Stimulated activated effector memory CD8-positive, alpha-beta T cell treated with anti-CD3 and anti-CD28 coated beads, Interleukin-12 subunit alpha, Interleukin-12 subunit beta, amount 100 ng/mL, for 72 hours (primary cell): ENCODE measurements at regions not wholly inside any gene's neighbourhood (a gene's known extent, or its start where the extent isn't known, plus 50 kb on each side); places are given as distances from the start of the nearest gene placed in this dataset.

ENCODE experiments used
- ATAC-seq: fragments of 150-1000 bp; cut with Tn5 transposase; 2 replicates; pipeline ENCODE4 v1.10.0; 2021
- DNase-seq, 2 donors: peaks; one replicate each; pipeline ENCODE4 v3.0.0; 2021 to 2022; ENCODE audit warnings: low spot score in 2 of 2
- H3K27ac Mint-ChIP-seq: one replicate; pipeline ENCODE4 v1.8.0; 2022; ENCODE audit warnings: mild to moderate bottlenecking, mixed read lengths
- H3K36me3 Mint-ChIP-seq: one replicate; pipeline ENCODE4 v1.8.0; 2022; ENCODE audit warnings: mild to moderate bottlenecking, mixed read lengths
- H3K4me1 Mint-ChIP-seq: one replicate; pipeline ENCODE4 v1.8.0; 2022; ENCODE audit warnings: mixed read lengths
- H3K4me3 Mint-ChIP-seq: one replicate; pipeline ENCODE4 v1.8.0; 2022; ENCODE audit warnings: mild to moderate bottlenecking, mixed read lengths
- H3K9me3 Mint-ChIP-seq: one replicate; pipeline ENCODE4 v1.8.0; 2022; ENCODE audit warnings: mixed read lengths

DNA sequence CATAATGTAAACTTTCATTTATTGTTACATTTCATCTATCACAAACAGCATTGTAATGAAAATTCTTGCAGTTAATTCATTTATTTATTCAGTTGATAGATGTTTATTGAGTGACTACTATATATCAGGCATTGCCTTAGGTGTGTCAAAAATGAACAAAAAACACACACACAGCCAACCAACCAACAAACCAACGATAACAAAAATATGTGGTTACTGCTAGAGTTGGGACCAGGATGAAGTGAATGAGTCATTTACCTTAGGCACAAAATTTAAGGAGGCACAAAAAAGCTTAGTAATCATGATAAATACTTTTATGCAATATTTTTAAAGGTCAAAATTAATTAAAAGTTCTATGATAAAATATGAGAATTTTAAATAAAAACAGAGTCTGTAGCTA, 223.4 kb downstream of the CSNK1G3 start:
- Mint-ChIP-seq H3K4me1 (no peaks in the 10 kb centered on the region), H3K27ac (no peak overlapping the region), H3K36me3 (no peaks in the 10 kb centered on the region), H3K9me3 (peaks cover 14% of the 10 kb centered on the region), H3K4me3 (no peak overlapping the region)
- ATAC-seq, result no peak
- DNase-seq, result no peak

DNA sequence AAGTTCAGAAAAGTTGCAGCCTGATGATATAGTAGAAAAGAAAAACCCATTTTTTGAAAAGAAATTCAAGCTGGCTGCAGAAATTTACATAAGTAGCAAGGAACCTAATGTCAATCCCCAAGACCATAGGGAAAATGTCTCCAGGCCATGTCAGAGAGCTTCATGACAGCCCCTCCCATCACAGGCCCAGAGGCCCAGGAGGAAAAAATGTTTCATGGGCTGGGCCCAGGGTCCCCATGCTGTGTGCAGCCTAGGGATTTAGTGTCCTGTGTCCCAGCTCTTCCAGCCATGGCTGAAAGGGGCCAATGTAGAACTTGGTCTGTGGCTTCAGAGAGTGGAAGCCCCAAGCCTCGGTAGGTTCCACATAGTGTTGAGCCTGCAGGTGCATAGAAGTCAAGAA, 220.3 kb downstream of the CSNK1G3 start:
- no peaks in the 10 kb centered on the region for H3K36me3 Mint-ChIP-seq
- no peaks in the 10 kb centered on the region for H3K4me1 Mint-ChIP-seq
- peaks cover 18% of the 10 kb centered on the region for H3K9me3 Mint-ChIP-seq
- no peak for DNase-seq
- ATAC-seq, result no peak
- H3K4me3 Mint-ChIP-seq, result no peak overlapping the region
- H3K27ac Mint-ChIP-seq, result no peak overlapping the region

DNA sequence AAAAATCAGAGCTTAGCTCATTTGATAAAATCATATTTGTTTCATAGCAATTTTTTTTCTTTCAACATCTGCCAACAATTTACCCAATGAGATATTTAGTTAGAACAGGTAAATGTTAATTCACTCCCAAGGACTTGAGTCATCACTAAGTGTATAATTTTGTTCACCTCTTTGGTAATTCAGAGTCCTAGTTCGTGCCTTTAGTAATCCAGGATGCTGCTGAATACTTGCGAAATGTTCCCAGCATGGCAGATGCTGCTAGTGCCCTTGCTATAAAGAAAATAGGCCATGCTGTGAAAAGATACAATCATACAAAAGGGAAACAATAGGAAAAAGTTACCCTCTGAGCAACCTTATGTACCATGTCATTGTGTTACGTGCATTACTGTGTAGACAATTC, 210.5 kb downstream of the CSNK1G3 start:
- Mint-ChIP-seq H3K27ac (no peak overlapping the region), H3K4me3 (no peak overlapping the region), H3K9me3 (peaks cover 9% of the 10 kb centered on the region), H3K36me3 (no peaks in the 10 kb centered on the region), H3K4me1 (no peaks in the 10 kb centered on the region)
- DNase-seq (no peak), ATAC-seq (no peak)

DNA sequence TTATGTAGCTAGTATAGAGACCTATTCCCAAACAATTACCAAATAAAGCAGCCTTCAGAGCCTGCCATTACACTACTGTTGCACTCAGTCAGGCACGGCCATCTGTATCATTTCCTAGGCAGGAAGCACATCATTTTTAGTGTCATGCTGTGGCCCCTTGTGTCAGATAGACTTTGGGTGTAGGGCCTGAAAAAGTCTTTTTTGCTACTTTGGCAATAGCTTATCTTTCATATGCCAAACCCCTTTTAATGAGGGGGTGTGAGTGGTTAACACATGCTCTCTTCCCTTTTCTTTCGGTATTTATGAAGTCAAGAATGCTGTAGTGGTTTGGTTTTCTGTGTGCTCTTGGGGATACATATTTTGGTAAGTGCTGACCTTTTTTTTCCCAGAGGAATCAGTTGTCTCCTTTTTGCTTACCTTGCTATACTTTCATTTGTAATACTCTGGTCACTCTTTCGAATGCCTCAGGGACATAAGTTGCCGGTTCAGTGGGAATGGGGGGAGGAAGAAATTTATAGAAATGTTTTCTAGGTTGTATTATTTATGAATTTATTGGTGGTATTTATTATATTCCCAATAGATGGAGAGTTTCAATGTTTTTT, 209.8 kb downstream of the CSNK1G3 start:
- Mint-ChIP-seq H3K9me3 (peaks cover 6% of the 10 kb centered on the region), H3K4me1 (no peaks in the 10 kb centered on the region), H3K4me3 (no peak overlapping the region)

DNA sequence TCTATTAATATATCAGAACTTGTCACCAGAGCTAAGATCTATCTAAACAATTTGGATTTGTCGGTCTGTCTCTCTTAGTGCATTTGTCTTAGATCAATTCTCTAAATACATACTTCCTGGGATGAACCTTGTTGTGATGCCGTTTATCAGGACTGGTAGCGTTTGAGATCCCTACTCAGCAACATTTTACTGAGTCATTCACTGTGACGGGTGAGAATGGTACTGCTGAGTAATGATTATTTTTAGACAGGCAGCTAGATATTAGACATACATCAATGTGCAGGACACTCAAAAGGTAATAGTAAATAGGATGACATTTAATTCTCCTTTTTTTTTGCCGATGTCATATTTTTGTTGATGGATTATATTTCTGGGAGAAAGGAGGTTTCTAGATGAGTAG, 209.0 kb downstream of the CSNK1G3 start:
- ATAC-seq, result no peak
- H3K4me3 Mint-ChIP-seq, result no peak overlapping the region
- no peak overlapping the region for H3K27ac Mint-ChIP-seq
- no peaks in the 10 kb centered on the region for H3K4me1 Mint-ChIP-seq
- no peak for DNase-seq
- no peaks in the 10 kb centered on the region for H3K36me3 Mint-ChIP-seq
- H3K9me3 Mint-ChIP-seq, result no peaks in the 10 kb centered on the region

More for the DNA sequence above, 209.8 kb downstream of the CSNK1G3 start:
- no peak for DNase-seq
- Mint-ChIP-seq H3K36me3 (no peaks in the 10 kb centered on the region), H3K27ac (no peak overlapping the region)
- ATAC-seq, result no peak

DNA sequence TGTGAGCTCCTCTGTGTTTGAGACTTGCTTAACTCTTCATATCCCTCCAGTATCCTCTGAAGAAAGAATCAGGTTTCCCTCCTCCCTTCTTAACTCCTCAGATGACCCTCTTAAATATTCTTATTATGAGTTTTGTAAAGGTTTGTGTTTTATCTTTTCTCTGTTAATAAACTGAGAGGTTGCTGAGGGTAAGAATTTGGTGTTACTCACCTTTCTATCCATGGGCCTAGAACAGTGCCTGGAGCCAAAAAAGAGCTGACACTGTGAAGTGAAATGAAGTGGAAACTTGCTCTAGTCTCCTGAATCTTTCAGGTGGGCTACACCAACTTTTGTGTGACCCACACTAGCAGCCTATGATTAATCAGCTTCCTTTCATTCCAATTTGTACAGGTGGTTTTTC, 208.4 kb downstream of the CSNK1G3 start:
- Mint-ChIP-seq H3K9me3 (no peaks in the 10 kb centered on the region), H3K4me3 (no peak overlapping the region), H3K36me3 (no peaks in the 10 kb centered on the region), H3K4me1 (no peaks in the 10 kb centered on the region), H3K27ac (no peak overlapping the region)
- DNase-seq (no peak), ATAC-seq (no peak)

DNA sequence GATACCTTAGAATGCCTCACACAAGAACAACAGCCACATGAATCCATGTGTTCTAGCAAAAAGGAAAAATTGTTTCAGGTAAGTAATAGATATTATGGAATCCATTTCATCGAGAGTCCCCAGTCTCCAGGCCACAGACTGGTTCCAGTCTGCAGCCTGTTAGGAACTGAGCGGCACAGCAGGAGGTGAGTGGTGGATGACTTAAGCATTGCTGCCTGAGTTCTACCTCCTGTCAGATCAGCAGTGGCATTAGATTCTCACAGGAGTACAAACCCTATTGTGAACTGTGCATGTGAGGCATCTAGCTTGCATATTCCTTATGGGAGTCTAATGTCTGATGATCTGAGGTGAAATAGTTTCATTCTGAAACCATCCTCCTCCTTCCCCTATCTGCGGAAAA, 207.0 kb downstream of the CSNK1G3 start:
- no peaks in the 10 kb centered on the region for H3K36me3 Mint-ChIP-seq
- no peak for ATAC-seq
- no peaks in the 10 kb centered on the region for H3K4me1 Mint-ChIP-seq
- no peak for DNase-seq
- no peak overlapping the region for H3K27ac Mint-ChIP-seq
- no peaks in the 10 kb centered on the region for H3K9me3 Mint-ChIP-seq
- no peak overlapping the region for H3K4me3 Mint-ChIP-seq

DNA sequence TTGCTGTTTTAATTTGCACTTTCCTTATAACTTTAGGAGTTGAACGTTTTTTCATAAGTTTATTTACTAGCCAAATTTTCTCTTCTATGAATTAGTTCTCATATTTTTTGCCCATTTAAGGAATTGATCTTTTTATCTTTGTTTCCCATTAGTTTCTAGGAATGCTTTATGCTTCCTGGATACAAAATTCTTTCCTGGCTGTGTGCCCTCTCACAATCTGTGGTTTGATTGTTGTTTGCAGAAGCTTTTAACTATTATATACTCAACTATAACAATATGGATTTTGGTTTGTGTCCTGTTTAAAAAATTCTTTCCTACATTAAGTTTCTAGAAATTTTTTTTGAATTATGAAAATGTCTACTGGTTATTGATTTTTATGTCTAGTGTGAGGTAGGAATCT, 206.3 kb downstream of the CSNK1G3 start:
- no peaks in the 10 kb centered on the region for H3K4me1 Mint-ChIP-seq
- H3K9me3 Mint-ChIP-seq, result no peaks in the 10 kb centered on the region
- no peak overlapping the region for H3K4me3 Mint-ChIP-seq
- DNase-seq, result no peak
- no peak for ATAC-seq
- no peak overlapping the region for H3K27ac Mint-ChIP-seq
- H3K36me3 Mint-ChIP-seq, result no peaks in the 10 kb centered on the region

DNA sequence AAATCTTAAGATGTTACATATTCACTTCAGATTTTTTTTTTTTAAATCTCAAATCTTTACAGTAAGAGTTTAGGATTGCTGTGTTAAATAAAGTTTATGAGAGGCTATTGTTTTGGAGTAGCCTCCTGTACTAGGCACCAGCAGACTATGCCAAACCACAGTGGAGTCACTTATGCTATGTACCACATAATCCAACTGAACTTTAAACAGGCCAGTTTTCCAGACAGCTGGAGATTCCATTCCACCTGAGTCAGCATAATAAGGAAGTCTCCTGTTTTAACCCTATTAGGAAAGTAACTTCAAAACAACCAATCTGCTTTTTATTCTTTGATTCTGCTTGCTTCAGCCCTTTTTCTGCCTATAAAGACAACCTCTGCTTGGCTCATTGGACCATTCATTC, 205.2 kb downstream of the CSNK1G3 start:
- Mint-ChIP-seq H3K4me1 (no peaks in the 10 kb centered on the region), H3K36me3 (no peaks in the 10 kb centered on the region), H3K27ac (no peak overlapping the region), H3K4me3 (no peak overlapping the region), H3K9me3 (no peaks in the 10 kb centered on the region)
- DNase-seq (no peak), ATAC-seq (no peak)

DNA sequence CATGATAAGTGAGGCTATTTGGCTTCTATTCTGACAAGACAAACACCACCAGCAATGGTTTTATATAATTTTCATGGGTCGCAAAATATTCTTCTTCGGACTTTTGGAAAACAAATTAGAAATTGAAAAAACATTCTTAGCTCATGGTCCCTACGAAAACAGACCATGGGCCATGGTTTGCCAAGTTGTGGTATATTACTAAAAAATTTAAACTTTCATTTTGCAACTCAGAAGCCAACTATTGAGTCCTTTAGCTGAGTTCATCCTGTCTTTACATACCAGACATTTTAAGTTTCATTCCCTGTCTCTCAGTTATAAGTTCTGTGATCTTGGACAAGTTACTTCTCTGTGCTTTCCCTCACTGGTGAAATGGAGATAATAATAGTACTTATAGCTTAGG, 198.1 kb downstream of the CSNK1G3 start:
- H3K27ac Mint-ChIP-seq, result no peak overlapping the region
- no peak overlapping the region for H3K4me3 Mint-ChIP-seq
- ATAC-seq (no peak), DNase-seq (no peak)
- no peaks in the 10 kb centered on the region for H3K4me1 Mint-ChIP-seq
- H3K9me3 Mint-ChIP-seq, result peaks cover 5% of the 10 kb centered on the region
- H3K36me3 Mint-ChIP-seq, result no peaks in the 10 kb centered on the region

DNA sequence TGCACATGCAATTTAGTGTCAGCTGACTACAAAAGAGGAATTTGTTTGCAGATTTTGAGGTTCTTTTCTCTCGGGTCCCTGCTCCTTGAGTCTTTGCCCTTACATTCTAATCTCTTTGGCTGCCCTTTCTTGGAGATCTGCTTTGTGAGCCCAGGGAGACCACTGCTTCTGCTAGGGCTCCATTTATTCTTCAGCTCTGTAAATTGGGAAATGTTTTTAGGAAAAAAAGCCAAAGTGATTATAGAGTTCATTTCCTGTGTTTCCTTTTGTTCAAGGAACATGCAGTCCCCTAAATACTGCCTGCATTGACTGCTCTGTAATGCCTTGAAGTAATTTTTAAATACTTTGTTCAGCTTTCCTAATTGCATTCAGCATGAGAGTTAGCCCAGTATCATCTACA, 197.4 kb downstream of the CSNK1G3 start:
- Mint-ChIP-seq H3K4me3 (no peak overlapping the region), H3K4me1 (no peaks in the 10 kb centered on the region), H3K9me3 (peaks cover 5% of the 10 kb centered on the region), H3K36me3 (no peaks in the 10 kb centered on the region), H3K27ac (no peak overlapping the region)
- DNase-seq (no peak), ATAC-seq (no peak)

DNA sequence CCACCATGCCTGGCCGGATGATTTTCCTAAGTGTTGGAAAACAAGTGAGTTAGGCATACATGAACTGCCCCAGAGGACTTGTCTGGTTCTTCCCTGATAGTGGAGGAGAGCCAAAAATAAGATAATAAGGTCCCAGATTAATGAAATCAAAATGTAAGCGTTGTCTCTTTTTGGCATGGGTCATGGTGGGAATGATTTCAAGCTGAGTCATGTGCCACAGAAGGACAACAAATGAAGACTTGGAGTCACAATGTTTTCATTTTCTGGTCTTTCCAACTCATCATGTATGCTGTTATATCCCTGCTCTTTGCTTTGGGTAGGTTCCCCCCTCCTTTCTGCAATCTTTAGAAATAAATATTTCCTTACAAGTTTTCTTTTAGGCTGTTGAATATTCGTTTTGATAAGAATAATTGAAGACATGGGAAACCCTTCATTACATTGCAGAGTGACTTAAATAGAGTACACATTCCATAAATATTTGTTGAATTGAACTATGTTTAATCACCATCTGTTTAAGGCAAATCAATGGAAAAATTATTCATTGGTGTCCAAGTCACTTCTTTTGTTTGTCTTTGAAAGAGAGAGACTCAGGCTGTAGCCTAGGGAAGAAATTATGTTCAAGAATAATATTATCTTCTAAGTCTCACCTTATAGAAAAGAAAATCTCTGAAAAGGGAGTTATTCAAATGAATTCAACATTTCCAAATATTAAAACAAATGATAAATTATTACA, 196.3 kb downstream of the CSNK1G3 start:
- H3K4me3 Mint-ChIP-seq, result no peak overlapping the region
- no peaks in the 10 kb centered on the region for H3K36me3 Mint-ChIP-seq
- H3K4me1 Mint-ChIP-seq, result no peaks in the 10 kb centered on the region
- no peak for ATAC-seq
- no peak overlapping the region for H3K27ac Mint-ChIP-seq
- no peak for DNase-seq
- peaks cover 5% of the 10 kb centered on the region for H3K9me3 Mint-ChIP-seq

DNA sequence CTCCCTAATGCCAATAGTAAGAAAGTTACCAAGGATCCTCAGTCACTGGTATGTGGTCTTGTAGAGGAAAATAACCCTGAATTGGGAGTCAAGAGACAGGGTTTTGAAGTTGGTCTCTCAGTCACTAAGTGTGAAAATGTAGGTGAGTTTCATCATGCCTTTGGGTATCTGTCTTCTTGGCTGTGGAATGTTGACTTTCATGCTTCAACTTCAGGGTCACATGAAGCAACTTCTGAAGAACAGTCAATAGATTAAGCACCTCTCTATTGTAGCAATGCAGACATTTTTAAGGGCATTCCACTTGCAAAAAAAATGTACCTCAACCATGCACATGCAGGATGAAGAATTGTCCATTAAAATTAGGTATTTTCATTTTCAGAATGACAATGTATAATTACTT, 194.6 kb downstream of the CSNK1G3 start:
- H3K4me1 Mint-ChIP-seq, result no peaks in the 10 kb centered on the region
- H3K4me3 Mint-ChIP-seq, result no peak overlapping the region
- H3K36me3 Mint-ChIP-seq, result no peaks in the 10 kb centered on the region

DNA sequence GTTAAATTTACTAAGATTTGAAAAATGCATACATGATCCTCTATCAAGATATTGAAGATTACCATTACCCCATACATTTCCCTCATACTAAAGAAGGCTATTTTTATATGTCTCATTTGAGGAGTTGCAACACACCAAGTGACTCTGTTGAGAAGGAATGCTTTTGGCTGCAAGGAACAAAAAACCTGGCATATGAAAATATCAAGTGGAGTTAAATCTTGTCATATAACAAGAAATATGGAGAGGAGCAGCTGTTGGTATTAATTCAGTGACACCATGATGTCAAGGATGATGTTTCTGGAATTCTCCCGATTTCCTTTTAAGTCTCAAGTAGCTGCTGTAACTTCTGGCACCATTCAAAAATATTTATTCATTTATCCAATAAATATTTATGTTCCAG, 193.8 kb downstream of the CSNK1G3 start:
- Mint-ChIP-seq H3K9me3 (no peaks in the 10 kb centered on the region), H3K27ac (no peak overlapping the region), H3K4me3 (no peak overlapping the region), H3K36me3 (no peaks in the 10 kb centered on the region), H3K4me1 (no peaks in the 10 kb centered on the region)
- ATAC-seq (no peak), DNase-seq (no peak)

More for the DNA sequence above, 194.6 kb downstream of the CSNK1G3 start:
- DNase-seq (no peak), ATAC-seq (no peak)
- Mint-ChIP-seq H3K27ac (no peak overlapping the region), H3K9me3 (peaks cover 2% of the 10 kb centered on the region)

DNA sequence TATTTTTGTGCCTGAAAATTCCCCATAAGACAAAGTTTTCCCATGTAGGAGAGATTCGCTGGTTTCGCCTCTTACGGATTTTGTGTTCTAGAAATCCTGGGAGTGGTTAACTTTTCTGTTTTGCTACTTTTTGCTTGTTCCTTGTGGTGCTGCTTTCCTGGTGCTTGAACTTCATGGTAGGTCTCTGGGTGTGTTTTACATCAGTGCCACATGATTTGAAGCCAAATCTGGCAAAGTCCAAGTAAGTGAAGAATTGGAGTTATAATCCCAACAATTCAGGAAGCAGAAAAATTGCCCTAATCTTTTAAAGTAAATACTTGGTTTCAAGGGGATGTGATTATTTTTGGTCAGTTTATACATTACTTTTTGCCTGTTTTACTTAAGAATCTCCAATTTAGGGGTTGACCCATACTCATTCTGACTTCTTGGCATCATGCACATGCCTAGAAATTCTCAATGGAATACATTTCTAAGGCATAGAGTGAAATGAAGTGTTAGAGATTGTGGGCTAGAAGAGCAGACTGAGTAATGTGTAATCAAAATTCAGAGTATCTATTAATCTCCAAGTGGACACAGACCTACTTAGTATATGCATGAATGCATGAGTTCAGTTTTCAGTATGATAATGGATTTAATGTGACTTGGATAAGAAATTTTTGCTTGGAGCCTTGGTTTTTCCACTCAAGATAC, 189.7 kb downstream of the CSNK1G3 start:
- no peaks in the 10 kb centered on the region for H3K4me1 Mint-ChIP-seq
- DNase-seq (no peak), ATAC-seq (no peak)
- peaks cover 3% of the 10 kb centered on the region for H3K9me3 Mint-ChIP-seq
- no peaks in the 10 kb centered on the region for H3K36me3 Mint-ChIP-seq
- no peak overlapping the region for H3K4me3 Mint-ChIP-seq
- H3K27ac Mint-ChIP-seq, result no peak overlapping the region

DNA sequence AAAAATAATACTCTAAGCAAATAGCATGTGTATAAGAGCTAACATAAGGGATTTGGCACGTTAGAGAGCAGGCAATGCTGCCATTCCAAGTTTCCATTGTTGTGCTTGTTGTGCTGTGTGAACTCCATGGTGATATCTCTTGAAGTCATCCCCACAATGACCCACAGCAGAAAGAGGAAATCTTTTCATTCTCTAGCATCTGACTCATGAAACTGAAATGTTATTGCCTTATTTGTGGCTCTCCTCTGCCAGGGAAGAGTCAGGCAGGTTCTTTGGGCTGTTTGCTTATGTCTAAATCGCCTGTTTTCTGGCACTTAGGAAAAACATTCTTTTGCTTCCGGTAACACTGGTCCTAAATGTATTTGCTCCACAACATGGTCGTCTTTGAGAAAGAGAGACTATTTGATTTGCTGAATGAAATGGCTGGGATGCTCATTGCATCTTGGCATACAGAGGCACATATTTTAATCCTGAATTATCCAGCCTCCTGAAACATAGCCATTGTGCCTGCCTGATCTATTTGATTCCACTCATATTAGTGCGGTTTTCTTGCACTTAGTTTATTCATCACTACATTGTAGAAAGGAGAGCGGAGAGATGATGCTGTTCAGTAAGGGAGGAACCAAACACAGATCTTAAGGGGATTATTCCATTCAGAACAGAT, 188.8 kb downstream of the CSNK1G3 start:
- H3K4me1 Mint-ChIP-seq, result no peaks in the 10 kb centered on the region
- H3K36me3 Mint-ChIP-seq, result no peaks in the 10 kb centered on the region
- no peak overlapping the region for H3K4me3 Mint-ChIP-seq
- ATAC-seq, result no peak
- no peak overlapping the region for H3K27ac Mint-ChIP-seq
- no peak for DNase-seq
- peaks cover 3% of the 10 kb centered on the region for H3K9me3 Mint-ChIP-seq
